Cardiac muscle cell (in vitro differentiated cells and primary cell): ENCODE measurements at regions not wholly inside any gene's neighbourhood (a gene's known extent, or its start where the extent isn't known, plus 50 kb on each side); places are given as distances from the start of the nearest gene placed in this dataset.

Source experiments
- DNase-seq, 2 donors: peaks; one replicate each; pipeline versions ENCODE4 v3.0.0 to v3.0.0-alpha.2; 2010 to 2017; ENCODE audit warnings: low read depth in 1 of 2, low spot score in 1 of 2
- H3K27ac ChIP-seq: fragments of 200-600 bp; sonication (generic); 2 replicates; pipeline ENCODE4 v1.5.1; 2016
- H3K27me3 ChIP-seq: fragments of 200-600 bp; sonication (generic); 2 replicates; pipeline ENCODE4 v1.6.0; 2016; ENCODE audit warnings: control low read depth
- H3K36me3 ChIP-seq: fragments of 200-600 bp; sonication (generic); 2 replicates; pipeline ENCODE4 v1.5.1; 2016; ENCODE audit warnings: control low read depth
- H3K4me1 ChIP-seq: fragments of 200-600 bp; sonication (generic); 2 replicates; pipeline ENCODE4 v1.8.1; 2017; ENCODE audit warnings: low read depth, mild to moderate bottlenecking, mixed run types
- H3K4me3 ChIP-seq: fragments of 200-600 bp; sonication (generic); 2 replicates; pipeline ENCODE4 v1.5.1; 2016; ENCODE audit warnings: mild to moderate bottlenecking
- H3K9me3 ChIP-seq: fragments of 200-600 bp; sonication (generic); 2 replicates; pipeline ENCODE4 v1.5.1; 2017; ENCODE audit warnings: low read depth, mild to moderate bottlenecking, control low read depth
- CTCF ChIP-seq: IDR thresholded peaks from 2 replicates; pipeline ENCODE4 v1.5.1; 2012; ENCODE audit warnings: low read depth, mild to moderate bottlenecking, low read length

GRCh38 chrX:82658492-82658891 lies 849.6 kb upstream of the POU3F4 start:
- no peak overlapping the region for H3K27ac ChIP-seq
- no peaks in the 10 kb centered on the region for H3K9me3 ChIP-seq
- no peak overlapping the region for H3K4me3 ChIP-seq
- no peaks in the 10 kb centered on the region for H3K27me3 ChIP-seq
- TF ChIP-seq CTCF = no peak
- no peaks in the 10 kb centered on the region for H3K36me3 ChIP-seq
- no peak for DNase-seq
- no peaks in the 10 kb centered on the region for H3K4me1 ChIP-seq

GRCh38 chrX:82666355-82666754 lies 841.7 kb upstream of the POU3F4 start:
- no peak overlapping the region for H3K27ac ChIP-seq
- no peaks in the 10 kb centered on the region for H3K27me3 ChIP-seq
- no peak overlapping the region for H3K4me3 ChIP-seq
- no peak for DNase-seq
- no peaks in the 10 kb centered on the region for H3K36me3 ChIP-seq
- no peak for TF ChIP-seq CTCF
- H3K4me1 ChIP-seq = no peaks in the 10 kb centered on the region
- H3K9me3 ChIP-seq = no peaks in the 10 kb centered on the region

GRCh38 chrX:82675104-82675503 lies 833.0 kb upstream of the POU3F4 start:
- Histone ChIP-seq H3K4me1 (no peaks in the 10 kb centered on the region), H3K36me3 (no peaks in the 10 kb centered on the region), H3K27ac (no peak overlapping the region), H3K9me3 (no peaks in the 10 kb centered on the region), H3K27me3 (no peaks in the 10 kb centered on the region), H3K4me3 (no peak overlapping the region)
- DNase-seq = no peak
- no peak for TF ChIP-seq CTCF

GRCh38 chrX:82676386-82676785 lies 831.7 kb upstream of the POU3F4 start:
- TF ChIP-seq CTCF = no peak

GRCh38 chrX:82677286-82677685 lies 830.8 kb upstream of the POU3F4 start:
- TF ChIP-seq CTCF = no peak
- DNase-seq = no peak

More at GRCh38 chrX:82676386-82676785, 831.7 kb upstream of the POU3F4 start:
- Histone ChIP-seq H3K27ac (no peak overlapping the region), H3K4me3 (no peak overlapping the region), H3K4me1 (no peaks in the 10 kb centered on the region), H3K36me3 (no peaks in the 10 kb centered on the region), H3K27me3 (no peaks in the 10 kb centered on the region), H3K9me3 (no peaks in the 10 kb centered on the region)
- no peak for DNase-seq

GRCh38 chrX:82692991-82693390 lies 815.1 kb upstream of the POU3F4 start:
- H3K9me3 ChIP-seq = no peaks in the 10 kb centered on the region
- no peak for DNase-seq
- no peaks in the 10 kb centered on the region for H3K27me3 ChIP-seq
- no peaks in the 10 kb centered on the region for H3K36me3 ChIP-seq
- H3K27ac ChIP-seq = no peak overlapping the region
- no peaks in the 10 kb centered on the region for H3K4me1 ChIP-seq
- no peak for TF ChIP-seq CTCF
- H3K4me3 ChIP-seq = no peak overlapping the region

More at GRCh38 chrX:82677286-82677685, 830.8 kb upstream of the POU3F4 start:
- H3K4me1 ChIP-seq = no peaks in the 10 kb centered on the region
- no peaks in the 10 kb centered on the region for H3K27me3 ChIP-seq
- H3K36me3 ChIP-seq = no peaks in the 10 kb centered on the region
- no peaks in the 10 kb centered on the region for H3K9me3 ChIP-seq
- no peak overlapping the region for H3K4me3 ChIP-seq
- H3K27ac ChIP-seq = no peak overlapping the region
